ENCODE measurements at regions not wholly inside any gene's neighbourhood (a gene's known extent, or its start where the extent isn't known, plus 50 kb on each side); places are given as distances from the start of the nearest gene placed in this dataset.

DNA sequence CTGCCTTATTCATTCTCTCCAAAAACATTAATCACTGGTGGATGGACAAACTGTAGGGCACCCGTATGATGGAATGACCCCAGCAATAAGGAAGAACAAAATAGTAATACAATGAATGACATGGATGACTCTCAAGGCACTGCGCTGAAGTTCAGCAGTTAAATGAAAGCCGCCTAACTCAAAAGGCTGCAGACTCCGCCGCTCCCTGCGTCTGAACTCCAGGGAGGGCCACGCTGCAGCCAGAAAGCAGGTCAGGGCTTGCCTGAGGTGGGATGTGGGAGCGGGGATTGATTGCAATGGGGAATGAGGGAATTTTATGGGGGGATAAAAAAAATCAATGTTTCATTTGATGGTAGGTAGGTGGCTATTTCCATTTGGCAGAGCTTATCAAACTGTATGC, 86.5 kb upstream of the LAPTM4A start:
- Histone ChIP-seq H3K4me1 (no peaks in the 10 kb centered on the region), H3K4me3 (no peak overlapping the region), H3K9ac (ENCODE audit: low read depth in 2 of 2, low read length in 2 of 2) (no peak overlapping the region), H3K27me3 (no peaks in the 10 kb centered on the region), H3K27ac (no peak overlapping the region), H3K36me3 (no peaks in the 10 kb centered on the region), H3K9me3 (no peaks in the 10 kb centered on the region)
- TF ChIP-seq, protein P1, sequence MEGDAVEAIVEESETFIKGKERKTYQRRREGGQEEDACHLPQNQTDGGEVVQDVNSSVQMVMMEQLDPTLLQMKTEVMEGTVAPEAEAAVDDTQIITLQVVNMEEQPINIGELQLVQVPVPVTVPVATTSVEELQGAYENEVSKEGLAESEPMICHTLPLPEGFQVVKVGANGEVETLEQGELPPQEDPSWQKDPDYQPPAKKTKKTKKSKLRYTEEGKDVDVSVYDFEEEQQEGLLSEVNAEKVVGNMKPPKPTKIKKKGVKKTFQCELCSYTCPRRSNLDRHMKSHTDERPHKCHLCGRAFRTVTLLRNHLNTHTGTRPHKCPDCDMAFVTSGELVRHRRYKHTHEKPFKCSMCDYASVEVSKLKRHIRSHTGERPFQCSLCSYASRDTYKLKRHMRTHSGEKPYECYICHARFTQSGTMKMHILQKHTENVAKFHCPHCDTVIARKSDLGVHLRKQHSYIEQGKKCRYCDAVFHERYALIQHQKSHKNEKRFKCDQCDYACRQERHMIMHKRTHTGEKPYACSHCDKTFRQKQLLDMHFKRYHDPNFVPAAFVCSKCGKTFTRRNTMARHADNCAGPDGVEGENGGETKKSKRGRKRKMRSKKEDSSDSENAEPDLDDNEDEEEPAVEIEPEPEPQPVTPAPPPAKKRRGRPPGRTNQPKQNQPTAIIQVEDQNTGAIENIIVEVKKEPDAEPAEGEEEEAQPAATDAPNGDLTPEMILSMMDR (IDR thresholded peaks at IDR 0.05): no peak
- intact Hi-C loops (cut with DNase I): loop anchor here (10.0 kb wide), 1 partner anchor 87 kb away; the partner anchor contains the start of gene SDC1
- DNase-seq: no peak

DNA sequence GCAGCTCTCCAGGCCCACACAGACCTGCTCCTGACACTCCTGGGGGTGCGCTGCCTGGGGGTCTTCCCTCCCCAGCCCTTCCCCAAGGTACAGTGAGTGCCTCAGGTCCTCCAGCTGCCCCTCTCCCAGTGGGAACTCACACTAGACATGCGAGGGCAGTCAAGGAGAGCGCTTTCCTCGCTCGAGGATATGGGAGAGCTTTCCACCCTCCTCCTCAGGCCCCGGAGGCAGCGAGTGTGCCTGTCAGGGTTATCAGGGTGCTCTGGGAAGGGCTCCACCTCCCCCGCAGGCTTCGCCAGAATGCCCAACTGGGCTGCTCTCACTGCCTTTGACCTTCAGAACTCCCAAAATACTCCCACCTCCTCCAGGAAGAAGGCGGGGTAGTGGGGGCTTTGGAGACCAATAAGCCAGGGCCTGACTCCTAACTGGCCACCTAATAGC, 85.7 kb upstream of the LAPTM4A start:
- H3K9ac ChIP-seq (ENCODE audit: low read depth in 2 of 2, low read length in 2 of 2): no peak overlapping the region
- DNase-seq: no peak
- no peak overlapping the region for H3K27ac ChIP-seq
- no peaks in the 10 kb centered on the region for H3K36me3 ChIP-seq
- H3K4me1 ChIP-seq: no peaks in the 10 kb centered on the region
- H3K9me3 ChIP-seq: no peaks in the 10 kb centered on the region
- TF ChIP-seq, protein P1 (IDR thresholded peaks at IDR 0.05): no peak
- no peak overlapping the region for H3K4me3 ChIP-seq
- intact Hi-C loops (cut with DNase I): loop anchor here (10.0 kb wide), 1 partner anchor 88 kb away; the partner anchor contains the start of gene SDC1
- no peaks in the 10 kb centered on the region for H3K27me3 ChIP-seq

DNA sequence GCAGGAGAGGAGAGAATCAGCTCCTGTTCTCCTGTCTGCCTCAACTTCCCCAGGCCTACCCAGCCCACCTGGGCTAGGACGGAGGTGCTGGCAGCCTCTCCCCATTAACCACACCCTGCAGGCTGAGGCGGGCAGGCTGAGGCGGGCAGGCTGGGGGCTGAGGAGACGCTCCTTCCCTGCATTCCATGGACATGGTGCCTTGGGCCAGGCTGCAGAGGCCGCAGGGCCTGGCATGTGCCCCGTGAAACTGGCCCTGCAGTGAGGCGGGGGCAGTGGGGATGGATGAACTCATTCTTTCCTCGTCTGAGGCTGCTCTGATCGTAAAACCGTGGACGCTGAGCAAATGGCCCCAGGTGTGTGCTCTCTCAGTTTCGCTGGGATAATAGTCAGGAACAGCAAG, 84.7 kb upstream of the LAPTM4A start:
- TF ChIP-seq, protein P1 (IDR thresholded peaks at IDR 0.05): no peak
- H3K27ac ChIP-seq: no peak overlapping the region

DNA sequence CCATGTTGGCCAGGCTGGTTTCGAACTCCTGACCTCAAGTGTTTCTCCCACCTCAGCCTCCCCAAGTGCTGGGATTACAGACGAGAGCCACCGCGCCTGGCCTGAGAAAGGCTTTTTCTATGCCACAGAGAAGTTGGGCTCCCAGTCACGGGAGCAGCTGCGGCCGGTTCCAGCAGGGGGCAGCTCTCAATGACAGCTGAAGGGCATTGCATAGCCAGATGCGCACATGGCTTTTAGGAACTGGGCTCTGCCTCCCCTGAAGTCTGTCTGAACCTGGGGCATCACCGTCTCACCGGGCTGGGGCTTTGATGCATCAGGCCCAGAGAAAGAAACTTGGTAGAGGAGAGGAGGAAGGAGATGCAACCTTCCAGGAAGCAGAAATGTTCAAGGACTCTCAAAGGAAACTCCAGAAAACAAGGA, 84.2 kb upstream of the LAPTM4A start:
- DNase-seq: peak; percentile 84
- TF ChIP-seq, protein P1 (IDR thresholded peaks at IDR 0.05): peak; percentile 37
- H3K9ac ChIP-seq (ENCODE audit: low read depth in 2 of 2, low read length in 2 of 2): peak overlapping the region in 1 of 2 donors; percentile 27

More for the DNA sequence above, 84.7 kb upstream of the LAPTM4A start:
- DNase-seq: no peak
- Histone ChIP-seq H3K4me3 (no peak overlapping the region), H3K9me3 (no peaks in the 10 kb centered on the region), H3K4me1 (no peaks in the 10 kb centered on the region), H3K9ac (ENCODE audit: low read depth in 2 of 2, low read length in 2 of 2) (peak overlapping the region in 1 of 2 donors; percentile 27), H3K27me3 (no peaks in the 10 kb centered on the region), H3K36me3 (no peaks in the 10 kb centered on the region)
- intact Hi-C loops (cut with DNase I): loop anchor here (10.0 kb wide), 1 partner anchor 89 kb away; the partner anchor contains the start of gene SDC1

DNA sequence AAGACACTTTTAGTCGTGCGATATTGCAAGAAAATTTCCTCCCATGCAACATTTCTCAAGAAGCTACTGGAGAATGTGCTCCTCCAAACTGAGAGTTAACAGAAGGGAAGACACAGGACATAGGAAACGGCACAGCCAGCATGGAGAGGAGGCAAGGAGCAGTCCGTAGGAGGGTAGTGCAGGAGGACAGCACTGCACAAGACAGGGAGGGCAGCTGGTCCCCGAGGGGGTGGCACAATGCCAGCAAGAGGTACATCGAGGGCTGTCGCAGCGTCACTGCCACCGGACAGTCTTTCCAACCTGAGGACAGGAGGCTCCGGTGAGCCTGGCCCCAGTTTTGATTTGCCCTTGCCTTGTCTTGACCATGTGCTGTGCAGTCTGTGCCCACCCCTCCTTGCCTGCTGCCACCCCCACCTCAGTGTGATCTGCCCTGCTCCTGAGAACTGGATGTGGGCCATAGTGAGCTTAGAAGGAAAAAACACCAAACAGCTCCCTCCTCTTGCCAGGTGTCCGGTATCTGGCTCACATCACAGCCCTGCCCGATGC, 81.6 kb upstream of the LAPTM4A start:
- Histone ChIP-seq H3K9me3 (no peaks in the 10 kb centered on the region), H3K27me3 (no peaks in the 10 kb centered on the region), H3K36me3 (no peaks in the 10 kb centered on the region), H3K9ac (ENCODE audit: low read depth in 2 of 2, low read length in 2 of 2) (no peak overlapping the region), H3K4me1 (peaks cover 9% of the 10 kb centered on the region), H3K27ac (no peak overlapping the region), H3K4me3 (no peak overlapping the region)
- TF ChIP-seq, protein P1 (IDR thresholded peaks at IDR 0.05): no peak
- no peak for DNase-seq
- intact Hi-C loops (cut with DNase I): loop anchor here (10.0 kb wide), 1 partner anchor 92 kb away; the partner anchor contains the start of gene SDC1

More for the DNA sequence above, 84.2 kb upstream of the LAPTM4A start:
- H3K4me3 ChIP-seq: no peak overlapping the region
- no peaks in the 10 kb centered on the region for H3K27me3 ChIP-seq
- intact Hi-C loops (cut with DNase I): loop anchor here (10.0 kb wide), 1 partner anchor 89 kb away; the partner anchor contains the start of gene SDC1
- H3K27ac ChIP-seq: no peak overlapping the region
- peaks cover 1% of the 10 kb centered on the region for H3K4me1 ChIP-seq
- no peaks in the 10 kb centered on the region for H3K9me3 ChIP-seq
- no peaks in the 10 kb centered on the region for H3K36me3 ChIP-seq
